ENCODE measurements at regions not wholly inside any gene's neighbourhood (a gene's known extent, or its start where the extent isn't known, plus 50 kb on each side); places are given as distances from the start of the nearest gene placed in this dataset.

DNA sequence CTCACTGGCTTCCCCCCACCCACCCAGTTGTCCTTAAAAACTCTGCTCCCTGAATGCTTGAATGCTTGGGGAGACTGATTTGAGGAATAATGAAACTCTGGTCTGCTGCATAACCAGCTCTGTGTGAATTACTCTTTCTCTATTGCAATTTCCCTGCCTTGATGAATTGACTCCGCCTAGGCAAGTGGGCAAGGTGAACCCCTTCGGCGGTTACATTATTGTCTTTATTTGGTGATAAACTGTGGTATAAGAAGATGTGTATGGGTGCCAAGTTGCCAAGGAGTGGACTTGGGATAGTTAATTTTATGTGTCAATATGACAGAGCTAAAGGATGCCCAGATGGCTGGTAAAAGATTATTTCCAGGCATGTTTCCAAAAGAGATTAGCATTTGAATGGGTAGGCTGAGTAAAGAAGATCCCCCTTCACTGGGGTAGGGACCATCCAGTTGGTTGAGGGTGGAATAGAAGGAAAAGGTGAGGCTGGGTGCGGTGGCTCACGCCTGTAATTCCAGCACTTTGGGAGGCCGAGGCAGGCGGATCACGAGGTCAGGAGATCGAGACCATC, 98.5 kb upstream of the HAAO start:
- Mint-ChIP-seq H3K4me3 (no peak overlapping the region), H3K36me3 (ENCODE audit: low read depth) (no peaks in the 10 kb centered on the region), H3K4me1 (no peaks in the 10 kb centered on the region), H3K27ac (no peak overlapping the region), H3K9me3 (peaks cover 10% of the 10 kb centered on the region), H3K27me3 (peaks cover 3% of the 10 kb centered on the region)
- ChIA-PET POLR2A (no interaction called here), CTCF (no interaction called here)
- no peak for DNase-seq

DNA sequence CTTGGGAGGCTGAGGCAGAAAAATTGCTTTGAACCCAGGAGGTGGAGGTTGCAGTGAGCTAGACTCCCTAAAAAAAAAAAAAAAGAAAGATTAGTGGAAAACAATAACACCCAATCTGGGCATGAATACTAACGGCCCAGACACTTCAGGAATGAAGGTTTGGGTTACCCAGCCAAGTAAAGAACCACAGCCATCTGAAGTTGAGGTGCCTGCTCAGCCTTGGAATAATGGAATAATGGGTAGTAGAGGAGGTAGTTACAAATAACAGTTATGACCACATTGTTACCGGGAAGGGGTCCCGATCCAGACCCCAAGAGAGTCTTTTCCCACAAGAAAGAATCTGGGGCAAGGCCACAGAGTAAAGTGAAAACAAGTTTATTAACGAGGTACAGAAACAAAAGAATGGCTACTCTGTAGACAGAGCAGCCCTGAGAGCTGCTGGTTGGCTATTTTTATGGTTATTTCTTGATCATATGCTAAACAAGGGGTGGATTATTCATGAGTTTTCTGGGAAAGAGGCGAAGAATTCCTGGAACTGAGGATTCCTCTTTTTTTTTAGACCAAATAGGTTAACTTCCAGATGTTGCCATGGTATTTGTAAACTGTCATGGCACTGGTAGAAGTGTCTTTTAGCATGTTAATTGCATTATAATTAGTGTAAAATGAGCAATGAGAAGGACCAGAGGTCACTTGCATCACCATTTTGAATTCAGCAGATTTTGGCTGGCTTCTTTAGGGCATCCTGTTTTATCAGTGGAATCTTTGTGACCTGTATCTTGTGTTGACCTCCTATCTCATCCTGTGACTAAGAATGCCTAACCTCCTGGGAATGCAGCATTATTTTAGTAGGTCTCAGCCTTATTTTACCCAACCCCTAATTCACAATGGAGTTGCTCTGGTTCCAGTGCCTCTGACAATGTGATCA, 96.2 kb upstream of the HAAO start:
- Mint-ChIP-seq H3K27ac (no peak overlapping the region), H3K4me3 (no peak overlapping the region), H3K9me3 (peaks cover 10% of the 10 kb centered on the region), H3K27me3 (peaks cover 1% of the 10 kb centered on the region), H3K36me3 (ENCODE audit: low read depth) (no peaks in the 10 kb centered on the region), H3K4me1 (no peaks in the 10 kb centered on the region)
- ChIA-PET POLR2A (no interaction called here), CTCF (no interaction called here)
- DNase-seq = no peak

DNA sequence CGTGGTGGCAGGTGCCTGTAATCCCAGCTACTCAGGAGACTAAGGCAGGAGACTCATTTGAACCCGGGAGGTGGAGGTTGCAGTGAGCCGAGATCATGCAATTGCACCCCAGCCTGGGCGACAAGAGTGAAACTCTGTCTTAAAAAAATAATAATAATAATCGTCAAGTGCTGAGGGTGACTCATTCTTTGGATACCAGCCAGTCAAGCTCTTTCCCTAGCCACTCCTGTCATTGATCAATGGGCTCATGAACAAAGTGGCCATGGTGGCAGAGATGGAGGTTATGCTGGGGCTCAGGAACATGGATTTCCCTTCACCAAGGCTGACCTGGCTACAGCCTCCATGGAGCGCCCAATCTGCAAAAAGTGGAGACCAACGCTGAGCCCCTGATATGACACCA, 94.5 kb upstream of the HAAO start:
- H3K9me3 Mint-ChIP-seq = peaks cover 10% of the 10 kb centered on the region
- ChIA-PET POLR2A (no interaction called here), CTCF (no interaction called here)
- no peaks in the 10 kb centered on the region for H3K36me3 Mint-ChIP-seq (ENCODE audit: low read depth)
- DNase-seq = no peak
- H3K4me3 Mint-ChIP-seq = no peak overlapping the region
- peaks cover 1% of the 10 kb centered on the region for H3K27me3 Mint-ChIP-seq
- H3K27ac Mint-ChIP-seq = no peak overlapping the region
- no peaks in the 10 kb centered on the region for H3K4me1 Mint-ChIP-seq

DNA sequence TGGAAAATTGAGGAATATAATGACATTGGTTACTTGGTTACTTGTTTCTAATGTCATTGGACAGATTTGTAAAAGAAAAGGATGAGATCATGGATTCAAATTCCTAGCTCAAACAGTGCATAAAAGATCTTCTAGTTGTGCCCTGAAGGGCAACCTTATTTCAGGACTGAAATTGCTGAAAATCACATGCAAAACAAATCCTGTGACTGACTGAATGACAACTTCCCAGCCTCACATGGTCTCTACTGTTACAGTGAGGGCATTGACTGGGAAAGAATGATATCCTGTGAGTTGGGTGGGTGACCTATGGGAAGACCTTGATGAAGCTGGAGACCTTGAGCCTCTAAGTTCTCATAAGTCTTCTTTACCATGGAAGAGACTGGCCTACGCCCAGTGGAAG, 90.4 kb upstream of the HAAO start:
- CTCF ChIA-PET = no interaction called here
- DNase-seq = no peak
- POLR2A ChIA-PET = no interaction called here
- Mint-ChIP-seq H3K36me3 (ENCODE audit: low read depth) (no peaks in the 10 kb centered on the region), H3K4me1 (peaks cover 7% of the 10 kb centered on the region), H3K27ac (no peak overlapping the region), H3K27me3 (no peaks in the 10 kb centered on the region), H3K4me3 (no peak overlapping the region), H3K9me3 (no peaks in the 10 kb centered on the region)

DNA sequence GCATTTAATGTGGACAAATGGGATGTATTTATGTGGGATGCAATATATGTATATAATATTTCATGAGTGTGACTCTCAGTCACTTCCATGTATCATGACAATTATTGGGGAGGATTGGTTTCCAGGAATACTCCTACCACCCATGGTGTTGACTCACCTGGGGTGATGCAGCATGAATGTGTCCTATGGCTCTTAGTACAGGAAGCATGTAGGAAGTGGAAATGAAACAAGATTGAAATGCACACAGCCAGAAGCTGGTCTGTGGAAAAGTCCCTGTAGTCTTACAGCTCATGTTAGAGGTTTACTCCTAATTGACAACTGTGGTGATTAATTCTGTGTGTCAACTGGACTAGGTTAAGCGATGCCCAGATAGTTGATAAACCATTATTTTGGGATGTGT, 89.3 kb upstream of the HAAO start:
- H3K4me3 Mint-ChIP-seq = no peak overlapping the region
- no peak for DNase-seq
- no peaks in the 10 kb centered on the region for H3K36me3 Mint-ChIP-seq (ENCODE audit: low read depth)
- CTCF ChIA-PET = no interaction called here
- H3K9me3 Mint-ChIP-seq = no peaks in the 10 kb centered on the region
- POLR2A ChIA-PET = no interaction called here
- H3K4me1 Mint-ChIP-seq = peaks cover 7% of the 10 kb centered on the region
- H3K27me3 Mint-ChIP-seq = no peaks in the 10 kb centered on the region
- H3K27ac Mint-ChIP-seq = no peak overlapping the region

DNA sequence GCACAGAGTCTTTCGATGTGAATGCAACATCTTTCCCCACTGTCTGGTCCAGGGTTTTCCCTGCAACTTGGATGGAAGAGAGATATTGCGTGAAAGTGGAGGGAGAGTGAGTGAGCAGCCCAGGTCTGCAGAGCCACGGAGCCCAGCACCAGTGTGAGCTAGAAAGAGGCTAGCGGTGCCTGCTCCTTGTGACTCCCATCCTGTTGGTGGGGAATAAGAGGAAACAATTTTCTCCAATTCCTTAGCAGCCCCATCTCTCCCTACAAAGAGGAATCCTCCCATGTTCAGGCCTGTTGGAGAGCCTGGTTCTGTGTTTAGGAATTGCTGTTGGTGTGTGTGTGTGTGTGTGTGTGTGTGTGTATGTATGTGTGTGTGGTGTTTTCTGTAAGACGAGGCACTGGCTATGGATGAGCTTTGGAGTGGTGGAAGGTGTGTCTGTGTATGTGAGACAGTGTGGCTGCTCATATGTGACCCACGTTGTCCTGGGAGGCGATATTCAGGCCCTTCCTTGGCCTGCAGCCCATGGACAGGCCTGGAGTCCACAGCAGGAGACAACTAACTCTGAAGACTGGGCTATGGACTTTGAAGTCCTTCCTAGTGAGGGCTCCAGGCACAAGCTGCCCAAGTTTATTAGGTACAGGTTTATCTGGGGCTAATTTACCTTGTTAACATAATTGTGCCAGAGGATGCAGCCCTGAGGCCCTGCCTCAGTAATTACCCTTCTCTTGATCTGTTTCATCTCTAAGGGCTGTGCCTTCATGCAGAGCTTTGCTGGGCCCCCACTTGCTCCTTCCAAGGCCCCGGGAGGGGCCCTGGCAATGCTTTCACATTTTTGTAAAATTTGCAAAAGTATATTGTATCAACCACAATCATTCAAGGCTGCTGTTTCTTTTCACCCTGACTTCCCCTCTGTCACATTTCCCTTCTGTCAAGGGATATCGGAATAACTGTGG, 88.6 kb upstream of the HAAO start:
- no peak overlapping the region for H3K4me3 Mint-ChIP-seq
- no peak for DNase-seq
- POLR2A ChIA-PET = no interaction called here
- peaks cover 7% of the 10 kb centered on the region for H3K4me1 Mint-ChIP-seq
- no peaks in the 10 kb centered on the region for H3K36me3 Mint-ChIP-seq (ENCODE audit: low read depth)
- H3K27me3 Mint-ChIP-seq = no peaks in the 10 kb centered on the region
- H3K9me3 Mint-ChIP-seq = no peaks in the 10 kb centered on the region
- CTCF ChIA-PET = interaction anchor here (0.9 kb wide), 1 partner anchor 95 kb away, joined by 3 read pairs; no protein-coding TSS in a partner anchor
- no peak overlapping the region for H3K27ac Mint-ChIP-seq

DNA sequence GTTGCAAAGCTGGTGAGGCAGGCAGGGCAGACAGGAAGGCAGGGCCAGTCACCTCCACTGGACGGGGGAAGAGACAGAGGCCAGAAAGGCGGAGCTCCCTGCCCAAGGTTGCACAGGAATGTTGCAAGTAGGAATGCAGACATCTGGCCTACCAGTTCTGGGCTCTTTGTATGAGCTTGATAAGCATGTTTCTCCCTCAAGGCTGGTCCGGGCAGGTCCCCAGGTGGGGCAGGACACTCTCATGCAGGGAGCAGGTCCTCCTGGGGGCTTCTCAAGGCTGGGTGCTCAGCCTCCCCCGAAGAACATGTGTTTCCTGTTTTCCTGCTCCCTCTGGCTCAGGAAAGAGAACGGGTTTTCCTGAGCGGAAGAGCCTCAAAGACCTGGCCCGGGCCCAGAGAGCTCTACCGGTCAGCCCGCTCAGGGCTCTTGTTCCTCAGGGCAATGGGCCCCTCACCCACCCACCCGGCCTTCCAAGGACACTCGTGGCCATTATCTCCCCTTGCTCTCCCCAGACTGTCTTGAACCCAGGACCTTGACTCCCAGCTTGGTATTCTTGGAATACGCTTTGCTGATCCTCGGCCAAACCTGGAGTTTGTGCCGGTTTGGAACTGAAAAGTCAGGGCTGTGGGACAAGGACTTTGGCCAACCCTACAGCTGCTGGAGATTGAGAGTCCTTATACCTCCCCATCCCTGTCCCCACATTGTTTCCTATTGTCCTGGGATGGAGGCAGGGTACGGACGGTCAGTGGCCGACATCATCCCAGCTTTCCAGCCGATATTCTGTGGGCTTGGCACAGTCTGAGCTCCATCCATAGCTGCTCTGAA, 87.7 kb upstream of the HAAO start:
- ChIA-PET CTCF (interaction anchor here (0.9 kb wide), 1 partner anchor 95 kb away, joined by 3 read pairs; no protein-coding TSS in a partner anchor), POLR2A (no interaction called here)
- no peak overlapping the region for H3K27ac Mint-ChIP-seq
- peaks cover 7% of the 10 kb centered on the region for H3K4me1 Mint-ChIP-seq
- no peak overlapping the region for H3K4me3 Mint-ChIP-seq
- no peaks in the 10 kb centered on the region for H3K27me3 Mint-ChIP-seq
- H3K36me3 Mint-ChIP-seq (ENCODE audit: low read depth) = no peaks in the 10 kb centered on the region
- no peaks in the 10 kb centered on the region for H3K9me3 Mint-ChIP-seq
- no peak for DNase-seq

DNA sequence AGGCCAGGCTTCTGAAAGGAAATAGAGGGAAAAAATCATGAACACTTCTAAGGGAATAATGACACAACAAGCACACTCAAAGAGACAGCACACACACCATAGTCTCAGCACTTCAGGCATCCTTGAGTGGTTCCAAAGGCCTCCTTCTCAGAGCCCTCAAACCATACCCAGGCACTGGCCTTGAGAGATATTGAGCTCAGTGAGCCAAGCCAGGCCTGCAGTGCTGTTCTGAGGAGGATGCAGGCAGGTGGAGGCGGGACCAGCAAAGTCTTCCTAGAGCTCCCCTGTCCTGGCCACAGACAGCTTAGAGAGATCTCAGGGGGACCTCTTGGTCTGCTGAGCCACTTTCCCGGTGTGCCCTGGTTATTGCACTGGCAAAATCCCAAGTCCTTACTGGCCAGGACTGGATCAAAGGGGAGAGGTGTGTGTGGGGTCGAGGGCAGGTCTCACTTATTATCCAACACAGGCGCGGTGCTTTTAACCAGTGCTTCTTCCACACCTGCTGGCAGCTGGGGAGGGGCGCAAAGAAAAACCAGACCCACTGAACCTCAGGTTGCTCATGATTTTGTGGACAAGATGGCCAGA, 86.8 kb upstream of the HAAO start:
- Mint-ChIP-seq H3K27me3 (no peaks in the 10 kb centered on the region), H3K27ac (no peak overlapping the region), H3K4me1 (peaks cover 7% of the 10 kb centered on the region), H3K9me3 (no peaks in the 10 kb centered on the region), H3K36me3 (ENCODE audit: low read depth) (no peaks in the 10 kb centered on the region), H3K4me3 (no peak overlapping the region)
- CTCF ChIA-PET = no interaction called here
- no peak for DNase-seq
- POLR2A ChIA-PET = no interaction called here

DNA sequence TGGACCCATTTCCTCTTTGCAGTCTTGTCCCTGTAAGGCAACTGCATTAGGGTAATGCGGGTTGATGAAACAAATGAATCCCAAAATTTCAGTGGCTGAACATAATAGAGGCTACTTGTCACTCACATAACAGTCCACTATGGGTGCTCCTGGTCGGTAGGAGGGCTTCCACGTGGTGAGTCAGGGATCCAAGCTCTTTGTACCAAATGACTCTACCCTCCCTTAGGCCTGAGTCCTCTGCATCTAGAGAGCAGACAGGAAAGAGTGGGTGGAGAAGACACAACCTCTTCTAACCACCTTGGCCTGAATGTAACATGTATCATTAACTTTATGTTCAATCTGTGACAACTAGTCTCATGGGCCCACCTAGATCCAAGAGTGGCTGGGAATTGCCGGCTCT, 86.2 kb upstream of the HAAO start:
- no peaks in the 10 kb centered on the region for H3K36me3 Mint-ChIP-seq (ENCODE audit: low read depth)
- peaks cover 7% of the 10 kb centered on the region for H3K4me1 Mint-ChIP-seq
- H3K27ac Mint-ChIP-seq = no peak overlapping the region
- POLR2A ChIA-PET = no interaction called here
- CTCF ChIA-PET = no interaction called here
- H3K9me3 Mint-ChIP-seq = no peaks in the 10 kb centered on the region
- no peak overlapping the region for H3K4me3 Mint-ChIP-seq
- no peaks in the 10 kb centered on the region for H3K27me3 Mint-ChIP-seq
- DNase-seq = no peak

DNA sequence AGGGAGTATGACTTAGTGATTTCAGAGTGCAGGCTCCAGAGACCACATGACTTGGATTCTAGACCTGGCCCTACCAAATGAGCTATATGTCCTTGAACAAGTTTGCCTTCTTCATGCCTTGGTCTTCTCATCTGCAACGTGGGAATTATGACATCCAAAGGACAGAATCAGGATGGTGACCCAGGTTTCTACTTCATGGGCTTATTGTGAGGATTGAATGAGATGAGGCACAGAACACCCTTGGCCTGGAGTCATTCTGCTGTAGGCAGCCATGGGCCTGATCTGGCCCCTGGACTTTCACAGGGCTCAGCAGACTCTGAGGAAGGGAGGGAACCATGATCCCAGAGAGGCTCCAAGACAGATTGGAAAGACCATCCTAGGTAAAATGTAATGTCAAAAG, 85.6 kb upstream of the HAAO start:
- ChIA-PET POLR2A (no interaction called here), CTCF (no interaction called here)
- Mint-ChIP-seq H3K4me1 (peaks cover 7% of the 10 kb centered on the region), H3K36me3 (ENCODE audit: low read depth) (no peaks in the 10 kb centered on the region), H3K4me3 (no peak overlapping the region), H3K9me3 (no peaks in the 10 kb centered on the region), H3K27ac (no peak overlapping the region), H3K27me3 (no peaks in the 10 kb centered on the region)
- no peak for DNase-seq

DNA sequence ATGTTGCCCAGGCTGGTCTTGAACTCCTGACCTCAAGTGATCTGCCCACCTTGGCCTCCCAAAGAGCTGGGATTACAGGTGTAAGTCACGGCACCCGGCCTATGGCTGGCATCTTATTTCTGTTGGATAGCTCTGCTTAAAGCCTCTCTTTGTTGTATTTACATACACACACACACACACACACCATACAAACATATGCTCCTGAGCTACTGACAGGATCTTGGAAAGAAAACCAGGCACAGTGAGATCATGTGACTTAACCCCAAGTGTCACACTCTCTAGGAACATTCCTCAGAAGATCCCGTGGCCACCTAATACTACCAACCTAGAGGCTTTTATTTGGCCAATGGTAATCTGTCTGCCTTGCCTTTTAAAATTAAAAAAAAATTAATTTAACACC, 85.1 kb upstream of the HAAO start:
- Mint-ChIP-seq H3K36me3 (ENCODE audit: low read depth) (no peaks in the 10 kb centered on the region), H3K4me1 (peaks cover 7% of the 10 kb centered on the region), H3K27ac (no peak overlapping the region), H3K4me3 (no peak overlapping the region), H3K27me3 (no peaks in the 10 kb centered on the region), H3K9me3 (no peaks in the 10 kb centered on the region)
- CTCF ChIA-PET = no interaction called here
- POLR2A ChIA-PET = no interaction called here
- no peak for DNase-seq

DNA sequence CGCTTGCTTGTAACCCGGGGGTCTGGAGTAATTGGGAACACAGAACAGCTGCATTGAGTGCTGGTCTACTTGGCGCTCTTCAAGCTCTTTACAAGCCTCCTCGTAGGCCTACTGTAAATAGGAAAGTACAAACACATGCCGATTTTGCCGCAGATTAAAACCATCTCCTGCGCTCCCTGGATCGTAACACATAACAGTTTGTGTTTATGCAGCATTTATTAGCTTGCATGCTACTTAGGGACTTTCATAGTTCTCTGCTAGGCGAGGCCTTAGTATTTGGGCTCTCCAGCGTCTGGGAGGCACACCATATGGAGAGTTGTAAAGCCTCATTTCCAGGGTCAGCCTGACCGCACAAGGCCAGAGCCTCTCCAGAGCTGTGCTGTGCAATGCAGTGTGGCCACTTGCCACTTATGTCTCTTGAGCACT, 84.0 kb upstream of the HAAO start:
- Mint-ChIP-seq H3K36me3 (ENCODE audit: low read depth) (no peaks in the 10 kb centered on the region), H3K4me1 (peaks cover 5% of the 10 kb centered on the region), H3K9me3 (no peaks in the 10 kb centered on the region), H3K27ac (no peak overlapping the region), H3K27me3 (no peaks in the 10 kb centered on the region), H3K4me3 (no peak overlapping the region)
- ChIA-PET POLR2A (no interaction called here), CTCF (no interaction called here)
- no peak for DNase-seq

Measured in activated CD4-positive, alpha-beta memory T cell treated with anti-CD3 and anti-CD28 coated beads, Interleukin-2, amount 10 ng/mL, durations not matched to agents 7 days and 5 days (primary cell).